ENCODE measurements at regions not wholly inside any gene's neighbourhood (a gene's known extent, or its start where the extent isn't known, plus 50 kb on each side); places are given as distances from the start of the nearest gene placed in this dataset.

- Histone ChIP-seq H3K27me3 (ENCODE audit: control insufficient read depth, insufficient read depth, low read length) (peaks cover 18% of the 10 kb centered on the region), H3K4me3 (ENCODE audit: low read length) (no peak overlapping the region), H3K36me3 (ENCODE audit: control insufficient read depth, insufficient read depth, low read length) (no peaks in the 10 kb centered on the region), H3K4me1 (ENCODE audit: control insufficient read depth, insufficient read depth, low read length) (no peaks in the 10 kb centered on the region), H3K9me3 (ENCODE audit: control insufficient read depth, insufficient read depth, low read length) (no peaks in the 10 kb centered on the region), H3K27ac (ENCODE audit: low read length) (no peak overlapping the region)
- no peaks in the 10 kb centered on the region for H3K36me3 Mint-ChIP-seq
- intact Hi-C loops (cut with micrococcal nuclease), result no loop called here
- H3K4me1 Mint-ChIP-seq, result no peaks in the 10 kb centered on the region
- DNase-seq (no peak), ATAC-seq (no peak)
- H3K27ac Mint-ChIP-seq, result no peak overlapping the region
- H3K27me3 Mint-ChIP-seq (ENCODE audit: low read depth in 2 of 2), result peaks cover 45 to 54% of the 10 kb centered on the region in 2 donors
- peaks cover 0 to 5% of the 10 kb centered on the region in 2 donors for H3K9me3 Mint-ChIP-seq
- H3K4me3 Mint-ChIP-seq, result no peak overlapping the region
- no peak for TF ChIP-seq CTCF (IDR thresholded peaks at IDR 0.05)
Measured at GRCh38 chr9:93857528-93857927, 97.6 kb downstream of the BARX1 start.

GRCh38 chr9:93852728-93853127 lies 102.4 kb downstream of the BARX1 start:
- intact Hi-C loops (cut with micrococcal nuclease), result no loop called here
- Histone ChIP-seq H3K27ac (ENCODE audit: low read length) (no peak overlapping the region), H3K27me3 (ENCODE audit: control insufficient read depth, insufficient read depth, low read length) (peaks cover 6% of the 10 kb centered on the region), H3K36me3 (ENCODE audit: control insufficient read depth, insufficient read depth, low read length) (no peaks in the 10 kb centered on the region), H3K4me1 (ENCODE audit: control insufficient read depth, insufficient read depth, low read length) (no peaks in the 10 kb centered on the region), H3K4me3 (ENCODE audit: low read length) (no peak overlapping the region), H3K9me3 (ENCODE audit: control insufficient read depth, insufficient read depth, low read length) (no peaks in the 10 kb centered on the region)
- Mint-ChIP-seq H3K27ac (no peak overlapping the region), H3K4me3 (no peak overlapping the region), H3K9me3 (peaks cover 0 to 5% of the 10 kb centered on the region in 2 donors), H3K36me3 (no peaks in the 10 kb centered on the region), H3K4me1 (no peaks in the 10 kb centered on the region), H3K27me3 (ENCODE audit: low read depth in 2 of 2) (peaks cover 41 to 58% of the 10 kb centered on the region in 2 donors)
- DNase-seq, result no peak
- no peak for TF ChIP-seq CTCF (IDR thresholded peaks at IDR 0.05)
- ATAC-seq, result no peak

GRCh38 chr9:93846349-93846748 lies 108.8 kb downstream of the BARX1 start:
- H3K4me1 Mint-ChIP-seq, result no peaks in the 10 kb centered on the region

More at GRCh38 chr9:93846349-93846748, 108.8 kb downstream of the BARX1 start:
- Histone ChIP-seq H3K27ac (ENCODE audit: low read length) (no peak overlapping the region), H3K9me3 (ENCODE audit: control insufficient read depth, insufficient read depth, low read length) (no peaks in the 10 kb centered on the region), H3K27me3 (ENCODE audit: control insufficient read depth, insufficient read depth, low read length) (peaks cover 4% of the 10 kb centered on the region), H3K36me3 (ENCODE audit: control insufficient read depth, insufficient read depth, low read length) (no peaks in the 10 kb centered on the region), H3K4me3 (ENCODE audit: low read length) (no peak overlapping the region), H3K4me1 (ENCODE audit: control insufficient read depth, insufficient read depth, low read length) (no peaks in the 10 kb centered on the region)
- no peaks in the 10 kb centered on the region for H3K36me3 Mint-ChIP-seq
- H3K9me3 Mint-ChIP-seq, result no peaks in the 10 kb centered on the region
- ATAC-seq (no peak), DNase-seq (no peak)
- H3K27me3 Mint-ChIP-seq (ENCODE audit: low read depth in 2 of 2), result peaks cover 35 to 63% of the 10 kb centered on the region in 2 donors
- no peak for TF ChIP-seq CTCF (IDR thresholded peaks at IDR 0.05)
- intact Hi-C loops (cut with micrococcal nuclease), result no loop called here
- H3K27ac Mint-ChIP-seq, result no peak overlapping the region
- no peak overlapping the region for H3K4me3 Mint-ChIP-seq
- WGBS (ENCODE audit: insufficient coverage), result 94% methylated on average over 3 of the region's 3 CpGs

All from natural killer cell (primary cell).